ENCODE measurements at regions not wholly inside any gene's neighbourhood (a gene's known extent, or its start where the extent isn't known, plus 50 kb on each side); places are given as distances from the start of the nearest gene placed in this dataset.
"Not testable (repeated sequence)": the region's sequence is repeated elsewhere in the genome, so short reads cannot be mapped to it uniquely, and the experiment has no call there.

DNA sequence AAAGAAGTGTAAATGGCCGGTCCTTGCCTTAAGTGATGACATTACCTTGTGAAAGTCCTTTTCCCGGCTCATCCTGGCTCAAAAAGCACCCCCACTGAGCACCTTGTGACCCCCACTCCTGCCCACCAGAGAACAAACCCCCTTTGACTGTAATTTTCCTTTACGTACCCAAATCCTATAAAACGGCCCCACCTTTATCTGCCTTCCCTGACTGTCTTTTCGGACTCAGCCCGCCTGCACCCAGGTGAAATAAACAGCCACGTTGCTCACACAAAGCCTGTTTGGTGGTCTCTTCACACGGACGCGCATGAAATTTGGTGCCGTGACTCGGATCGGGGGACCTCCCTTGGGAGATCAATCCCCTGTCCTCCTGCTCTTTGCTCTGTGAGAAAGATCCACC lies 112.4 kb downstream of the NPY start:
- H3K9me3 ChIP-seq (ENCODE audit: control insufficient read depth, low read length); H3K4me3 ChIP-seq (ENCODE audit: low read length); ATAC-seq; H3K27ac ChIP-seq (ENCODE audit: low read length); H3K27me3 ChIP-seq (ENCODE audit: control insufficient read depth, insufficient read depth); intact Hi-C loops (cut with DNase I); DNase-seq; H3K4me1 ChIP-seq (ENCODE audit: control insufficient read depth, insufficient read depth, low read length): not testable (repeated sequence)
- WGBS: 63% methylated on average over 7 of the region's 13 CpGs

DNA sequence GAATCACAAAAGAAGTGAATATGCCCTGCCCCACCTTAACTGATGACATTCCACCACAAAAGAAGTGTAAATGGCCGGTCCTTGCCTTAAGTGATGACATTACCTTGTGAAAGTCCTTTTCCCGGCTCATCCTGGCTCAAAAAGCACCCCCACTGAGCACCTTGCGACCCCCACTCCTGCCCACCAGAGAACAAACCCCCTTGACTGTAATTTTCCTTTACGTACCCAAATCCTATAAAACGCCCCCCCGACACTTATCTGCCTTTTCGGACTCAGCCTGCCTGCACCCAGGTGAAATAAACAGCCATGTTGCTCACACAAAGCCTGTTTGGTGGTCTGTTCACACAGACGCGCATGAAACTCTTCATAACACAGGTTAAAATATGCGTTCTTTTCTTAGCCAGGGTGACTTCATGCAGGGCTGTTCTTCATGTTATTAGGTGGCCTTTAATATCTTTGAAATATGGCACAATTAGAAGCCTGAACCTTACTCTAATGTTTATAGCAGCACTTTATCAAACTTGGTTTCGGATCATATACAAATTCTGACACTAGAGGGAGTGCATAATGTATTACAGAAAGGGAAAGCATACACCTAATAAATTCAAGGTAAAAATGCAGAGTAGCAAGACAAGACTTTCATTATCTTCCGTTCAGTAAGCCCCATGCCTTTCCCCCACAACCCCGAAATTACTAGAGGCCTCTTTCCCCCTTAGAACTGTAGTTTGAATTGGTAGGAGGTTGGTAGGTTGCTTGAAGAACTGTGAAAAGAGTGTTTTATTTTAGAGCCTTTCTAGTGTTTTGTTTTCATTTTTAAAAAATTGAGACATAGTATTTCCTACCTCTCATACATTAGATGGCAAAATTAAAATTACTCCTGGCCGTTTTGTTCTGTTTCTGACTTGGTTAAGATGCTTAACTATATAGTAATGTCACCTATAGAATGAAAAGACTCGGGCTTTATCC lies 117.9 kb downstream of the NPY start:
- Histone ChIP-seq H3K27me3 (ENCODE audit: control insufficient read depth, insufficient read depth) (no peaks in the 10 kb centered on the region), H3K27ac (ENCODE audit: low read length) (no peak overlapping the region), H3K9me3 (ENCODE audit: control insufficient read depth, low read length) (no peaks in the 10 kb centered on the region), H3K4me1 (ENCODE audit: control insufficient read depth, insufficient read depth, low read length) (no peaks in the 10 kb centered on the region), H3K4me3 (ENCODE audit: low read length) (no peak overlapping the region)
- WGBS: 37% methylated on average over 13 of the region's 15 CpGs
- intact Hi-C loops (cut with DNase I): loop anchor here in 1 of 4 donors (10.0 kb wide), 1 partner anchor 263 kb away; no protein-coding TSS in a partner anchor
- DNase-seq (no peak), ATAC-seq (no peak)

DNA sequence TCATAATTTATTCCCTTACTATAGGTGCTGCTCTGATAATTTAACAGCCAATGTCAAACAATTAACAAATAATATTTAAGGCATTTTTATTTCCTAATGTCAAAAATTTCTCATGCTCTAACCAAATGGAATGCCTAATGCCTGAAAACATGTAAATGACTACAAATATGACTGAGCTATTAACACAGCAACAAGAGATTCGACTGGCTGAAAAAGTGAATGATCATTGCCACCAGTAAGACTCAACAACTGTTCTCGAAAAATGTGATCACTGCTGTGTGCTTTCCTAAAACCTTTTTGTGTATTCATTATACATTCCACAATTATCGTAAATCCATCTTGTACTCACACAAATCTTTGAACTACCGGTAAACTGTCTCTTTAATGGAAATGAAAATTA lies 118.7 kb downstream of the NPY start:
- no peaks in the 10 kb centered on the region for H3K9me3 ChIP-seq (ENCODE audit: control insufficient read depth, low read length)
- WGBS: 80% methylated on average over 4 of the region's 4 CpGs
- intact Hi-C loops (cut with DNase I): loop anchor here in 1 of 4 donors (10.0 kb wide), 1 partner anchor 262 kb away; no protein-coding TSS in a partner anchor
- DNase-seq: no peak
- no peaks in the 10 kb centered on the region for H3K4me1 ChIP-seq (ENCODE audit: control insufficient read depth, insufficient read depth, low read length)
- no peak for ATAC-seq
- no peak overlapping the region for H3K27ac ChIP-seq (ENCODE audit: low read length)
- H3K4me3 ChIP-seq (ENCODE audit: low read length): no peak overlapping the region
- H3K27me3 ChIP-seq (ENCODE audit: control insufficient read depth, insufficient read depth): no peaks in the 10 kb centered on the region

DNA sequence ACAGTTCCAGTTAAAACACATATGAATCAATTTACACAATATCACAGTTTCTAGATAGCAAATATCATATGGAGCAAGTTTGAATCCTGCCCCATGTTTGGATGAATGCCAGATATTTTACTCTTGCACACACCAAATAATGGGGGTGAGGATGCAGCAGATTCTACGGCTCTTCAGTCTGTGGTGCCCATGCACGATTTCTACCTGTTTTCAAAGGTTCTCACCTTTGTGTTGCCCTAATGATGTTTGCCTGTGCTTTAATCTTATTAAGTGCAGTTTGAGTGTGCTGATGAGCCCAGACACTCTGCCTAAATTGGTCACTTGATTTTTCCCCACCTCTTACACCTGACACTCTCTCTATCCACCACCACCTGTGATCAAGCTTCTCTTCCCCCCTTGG lies 119.6 kb downstream of the NPY start:
- no peaks in the 10 kb centered on the region for H3K27me3 ChIP-seq (ENCODE audit: control insufficient read depth, insufficient read depth)
- no peak for ATAC-seq
- no peaks in the 10 kb centered on the region for H3K9me3 ChIP-seq (ENCODE audit: control insufficient read depth, low read length)
- H3K27ac ChIP-seq (ENCODE audit: low read length): no peak overlapping the region
- H3K4me1 ChIP-seq (ENCODE audit: control insufficient read depth, insufficient read depth, low read length): no peaks in the 10 kb centered on the region
- WGBS: 76% methylated on average over 2 of the region's 2 CpGs
- intact Hi-C loops (cut with DNase I): loop anchor here in 1 of 4 donors (10.0 kb wide), 1 partner anchor 261 kb away; no protein-coding TSS in a partner anchor
- H3K4me3 ChIP-seq (ENCODE audit: low read length): no peak overlapping the region
- DNase-seq: no peak

DNA sequence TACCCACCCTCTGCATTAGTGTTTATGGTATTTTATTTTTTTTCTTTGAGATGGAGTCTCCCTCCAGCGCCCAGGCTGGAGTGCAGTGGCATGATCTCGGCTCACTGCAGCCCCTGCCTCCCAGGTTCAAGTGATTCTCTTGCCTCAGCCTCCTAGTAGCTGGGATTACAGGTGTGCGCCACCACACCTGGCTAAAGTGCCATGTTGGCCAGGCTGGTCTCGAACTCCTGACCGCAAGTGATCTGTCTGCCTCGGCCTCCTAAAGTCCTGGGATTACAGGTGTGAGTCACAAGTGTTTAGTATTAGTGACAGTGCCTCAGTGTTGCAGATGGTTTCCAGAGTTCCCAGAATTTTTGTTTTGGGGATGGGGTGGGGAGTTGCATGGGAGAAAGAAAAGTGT lies 120.3 kb downstream of the NPY start:
- H3K9me3 ChIP-seq (ENCODE audit: control insufficient read depth, low read length): no peaks in the 10 kb centered on the region
- 86% methylated on average over 6 of the region's 6 CpGs for WGBS
- no peak overlapping the region for H3K4me3 ChIP-seq (ENCODE audit: low read length)
- H3K27ac ChIP-seq (ENCODE audit: low read length): no peak overlapping the region
- no peak for ATAC-seq
- no peak for DNase-seq
- no peaks in the 10 kb centered on the region for H3K27me3 ChIP-seq (ENCODE audit: control insufficient read depth, insufficient read depth)
- H3K4me1 ChIP-seq (ENCODE audit: control insufficient read depth, insufficient read depth, low read length): no peaks in the 10 kb centered on the region
- intact Hi-C loops (cut with DNase I): loop anchor here in 1 of 4 donors (10.0 kb wide), 1 partner anchor 260 kb away; no protein-coding TSS in a partner anchor

DNA sequence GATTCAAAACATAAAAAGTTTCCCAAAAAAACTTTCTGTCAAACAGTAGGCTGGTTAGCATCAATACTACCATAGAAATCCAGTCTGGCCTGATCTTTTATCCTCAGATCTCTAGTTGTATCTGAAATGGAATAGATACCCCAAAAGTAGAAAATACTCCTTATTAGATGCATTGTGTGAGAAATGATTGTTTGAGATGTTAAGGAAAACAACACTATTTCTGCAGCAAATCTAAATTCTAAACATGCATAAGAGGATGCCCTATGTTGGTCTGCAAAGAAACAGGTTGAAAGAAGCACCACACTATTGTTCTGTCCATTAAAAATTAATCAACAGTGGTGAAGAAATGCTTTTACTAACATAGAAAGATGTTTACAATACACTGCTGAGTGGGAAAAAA lies 121.0 kb downstream of the NPY start:
- intact Hi-C loops (cut with DNase I): loop anchor here in 1 of 4 donors (10.0 kb wide), 1 partner anchor 260 kb away; no protein-coding TSS in a partner anchor
- no peak for ATAC-seq
- Histone ChIP-seq H3K4me3 (ENCODE audit: low read length) (no peak overlapping the region), H3K9me3 (ENCODE audit: control insufficient read depth, low read length) (no peaks in the 10 kb centered on the region), H3K4me1 (ENCODE audit: control insufficient read depth, insufficient read depth, low read length) (no peaks in the 10 kb centered on the region), H3K27me3 (ENCODE audit: control insufficient read depth, insufficient read depth) (no peaks in the 10 kb centered on the region), H3K27ac (ENCODE audit: low read length) (no peak overlapping the region)
- DNase-seq: no peak

DNA sequence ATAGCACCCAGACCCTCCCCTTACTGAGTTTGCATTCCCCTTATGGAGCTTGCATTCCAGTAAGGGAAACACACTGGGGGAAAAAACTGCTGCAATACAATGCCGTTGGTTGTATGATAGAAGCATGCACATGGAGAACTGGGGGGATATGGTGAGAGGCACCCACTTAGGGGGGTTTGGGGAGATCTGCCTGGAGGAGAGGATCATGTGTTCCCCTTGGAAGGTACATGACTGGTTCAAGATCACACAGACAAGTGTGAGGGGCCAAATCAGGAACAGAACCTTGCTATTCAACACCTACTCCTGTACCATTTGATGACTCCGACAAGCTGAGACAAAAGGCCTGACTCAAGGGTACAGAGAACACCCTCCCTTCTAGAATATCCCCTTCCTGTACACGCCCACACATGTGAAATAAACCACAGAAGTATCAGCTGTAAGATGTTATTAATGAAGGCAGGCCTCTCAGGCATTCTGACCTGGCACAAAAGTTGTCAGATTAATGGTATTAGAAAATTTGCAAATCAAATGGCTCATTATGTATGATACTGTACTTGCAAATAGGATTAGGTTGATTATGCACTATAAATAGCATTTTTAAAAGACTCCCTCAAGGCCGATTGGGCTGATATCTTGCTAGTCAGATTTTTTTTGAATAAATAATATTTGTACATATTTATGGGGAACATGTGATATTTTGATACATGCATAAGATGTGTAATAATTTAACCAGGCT lies 122.2 kb downstream of the NPY start:
- no peaks in the 10 kb centered on the region for H3K9me3 ChIP-seq (ENCODE audit: control insufficient read depth, low read length)
- no peaks in the 10 kb centered on the region for H3K4me1 ChIP-seq (ENCODE audit: control insufficient read depth, insufficient read depth, low read length)
- H3K4me3 ChIP-seq (ENCODE audit: low read length): no peak overlapping the region
- 54% methylated on average over 4 of the region's 4 CpGs for WGBS
- DNase-seq (no peak), ATAC-seq (no peak)
- no peak overlapping the region for H3K27ac ChIP-seq (ENCODE audit: low read length)
- H3K27me3 ChIP-seq (ENCODE audit: control insufficient read depth, insufficient read depth): no peaks in the 10 kb centered on the region
- intact Hi-C loops (cut with DNase I): loop anchor here in 1 of 4 donors (10.0 kb wide), 1 partner anchor 259 kb away; no protein-coding TSS in a partner anchor

DNA sequence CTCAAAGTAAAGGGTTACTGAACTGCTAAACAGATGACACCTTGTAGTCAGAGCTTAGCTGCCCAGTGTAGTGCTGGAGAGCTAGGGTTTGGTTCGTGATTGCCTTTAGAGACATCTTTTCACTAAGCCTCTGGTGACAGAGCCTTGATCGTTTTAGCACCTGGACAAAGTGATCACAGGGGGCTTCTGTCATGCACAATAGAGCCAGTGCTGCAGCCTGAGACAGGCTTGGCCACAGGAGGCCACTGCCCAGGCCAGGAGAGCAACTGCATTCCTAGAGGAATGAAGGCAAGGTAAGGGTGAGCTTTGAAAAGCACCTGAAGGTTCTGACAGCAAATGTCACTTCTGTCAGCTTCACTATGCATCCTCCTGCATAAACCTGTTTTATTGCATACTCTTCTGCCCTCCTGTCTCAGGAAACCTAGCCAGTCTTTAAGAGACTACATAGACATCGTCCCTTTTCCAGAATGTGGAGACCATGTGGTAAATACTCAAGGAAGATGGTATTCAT lies 122.9 kb downstream of the NPY start:
- intact Hi-C loops (cut with DNase I): loop anchor here in 1 of 4 donors (10.0 kb wide), 1 partner anchor 258 kb away; no protein-coding TSS in a partner anchor
- WGBS: 62% methylated on average over 3 of the region's 3 CpGs
- DNase-seq: no peak

DNA sequence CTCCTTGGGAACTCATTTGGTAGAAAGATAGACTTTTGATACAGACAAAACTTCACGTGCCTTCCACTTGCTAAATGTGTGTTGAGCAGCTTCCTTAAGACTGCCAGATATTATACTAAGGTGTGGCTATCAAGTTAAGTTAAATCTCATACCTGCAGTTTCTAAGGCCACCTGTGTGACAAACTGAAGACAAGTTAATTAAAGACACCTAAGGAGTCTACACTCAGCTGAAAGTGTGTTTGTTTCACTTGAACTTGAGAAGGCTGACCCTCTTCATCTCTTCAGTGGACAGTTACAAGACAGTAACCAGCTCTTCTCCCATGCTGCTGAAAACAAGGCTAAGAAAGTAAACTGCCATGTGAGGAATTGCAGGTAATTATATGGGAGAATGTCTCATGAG lies 124.0 kb downstream of the NPY start:
- H3K27me3 ChIP-seq (ENCODE audit: control insufficient read depth, insufficient read depth): no peaks in the 10 kb centered on the region
- intact Hi-C loops (cut with DNase I): loop anchor here in 1 of 4 donors (10.0 kb wide), 1 partner anchor 257 kb away; no protein-coding TSS in a partner anchor
- no peak overlapping the region for H3K4me3 ChIP-seq (ENCODE audit: low read length)
- H3K9me3 ChIP-seq (ENCODE audit: control insufficient read depth, low read length): no peaks in the 10 kb centered on the region
- 70% methylated on average over 1 of the region's 1 CpG for WGBS
- DNase-seq (no peak), ATAC-seq (no peak)
- no peaks in the 10 kb centered on the region for H3K4me1 ChIP-seq (ENCODE audit: control insufficient read depth, insufficient read depth, low read length)
- no peak overlapping the region for H3K27ac ChIP-seq (ENCODE audit: low read length)

More for the DNA sequence above, 122.9 kb downstream of the NPY start:
- no peak overlapping the region for H3K4me3 ChIP-seq (ENCODE audit: low read length)
- no peaks in the 10 kb centered on the region for H3K9me3 ChIP-seq (ENCODE audit: control insufficient read depth, low read length)
- no peaks in the 10 kb centered on the region for H3K27me3 ChIP-seq (ENCODE audit: control insufficient read depth, insufficient read depth)
- no peak overlapping the region for H3K27ac ChIP-seq (ENCODE audit: low read length)
- ATAC-seq: no peak
- no peaks in the 10 kb centered on the region for H3K4me1 ChIP-seq (ENCODE audit: control insufficient read depth, insufficient read depth, low read length)

DNA sequence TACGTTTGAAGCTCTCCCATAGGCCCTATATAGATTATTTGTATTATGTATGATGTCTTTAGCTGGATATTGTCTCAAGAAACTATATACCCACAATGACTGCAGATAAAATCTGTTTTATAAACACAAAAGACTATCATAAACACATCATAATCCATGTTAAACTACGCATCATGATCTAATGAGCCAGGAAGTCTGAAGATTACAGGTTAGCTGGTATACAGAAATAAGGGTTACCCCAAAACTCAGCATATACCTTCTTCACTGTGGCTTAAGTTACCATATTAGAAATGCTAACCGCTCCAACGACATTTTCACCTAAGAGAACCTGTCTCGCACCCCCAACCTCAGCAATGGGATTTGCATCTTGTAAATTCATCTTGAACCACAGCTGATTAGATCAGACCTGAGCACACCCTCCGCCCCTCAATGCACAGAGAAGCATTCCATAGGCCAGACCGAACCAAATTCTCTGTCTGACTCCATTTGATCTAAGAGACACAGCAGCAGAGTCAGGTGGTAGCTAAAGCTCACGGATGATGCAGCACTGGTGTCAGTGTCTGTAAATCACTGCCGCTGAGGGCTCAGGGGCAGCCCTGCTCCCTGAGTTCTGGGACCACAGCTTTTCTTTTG lies 124.9 kb downstream of the NPY start:
- intact Hi-C loops (cut with DNase I): loop anchor here in 1 of 4 donors (10.0 kb wide), 1 partner anchor 256 kb away; no protein-coding TSS in a partner anchor
- no peaks in the 10 kb centered on the region for H3K4me1 ChIP-seq (ENCODE audit: control insufficient read depth, insufficient read depth, low read length)
- no peaks in the 10 kb centered on the region for H3K9me3 ChIP-seq (ENCODE audit: control insufficient read depth, low read length)
- no peaks in the 10 kb centered on the region for H3K27me3 ChIP-seq (ENCODE audit: control insufficient read depth, insufficient read depth)
- no peak overlapping the region for H3K4me3 ChIP-seq (ENCODE audit: low read length)
- H3K27ac ChIP-seq (ENCODE audit: low read length): no peak overlapping the region
- DNase-seq (no peak), ATAC-seq (no peak)
- WGBS: 84% methylated on average over 9 of the region's 9 CpGs
